GM19240 (cell line): ENCODE measurements at regions not wholly inside any gene's neighbourhood (a gene's known extent, or its start where the extent isn't known, plus 50 kb on each side); places are given as distances from the start of the nearest gene placed in this dataset.

Experiments used
- DNase-seq: peaks from one replicate; pipeline ENCODE4 v3.0.0; 2011; ENCODE audit warnings: low spot score; ENCODE audit not compliant: insufficient read length

DNA sequence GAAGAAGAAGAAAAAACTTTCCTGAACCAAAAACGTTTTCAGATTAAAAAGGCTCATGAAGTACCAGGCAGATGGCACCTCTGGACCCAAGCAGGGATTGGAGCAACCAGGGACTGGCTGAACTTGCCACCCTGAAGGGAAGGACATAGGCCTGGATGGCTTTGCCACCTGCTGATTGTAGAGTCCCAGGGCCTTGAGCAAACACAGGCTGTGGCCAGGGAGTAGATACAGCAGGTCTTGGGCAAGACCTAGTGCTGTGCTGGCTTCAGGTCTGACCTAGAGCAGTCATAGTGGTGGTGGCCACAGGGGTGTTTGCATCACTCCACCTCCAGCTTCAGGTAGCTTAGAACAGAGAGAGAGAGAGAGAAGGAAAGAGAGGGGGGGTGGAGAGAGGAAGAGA, 176.7 kb upstream of the FOXN2 start:
- no peak for DNase-seq

DNA sequence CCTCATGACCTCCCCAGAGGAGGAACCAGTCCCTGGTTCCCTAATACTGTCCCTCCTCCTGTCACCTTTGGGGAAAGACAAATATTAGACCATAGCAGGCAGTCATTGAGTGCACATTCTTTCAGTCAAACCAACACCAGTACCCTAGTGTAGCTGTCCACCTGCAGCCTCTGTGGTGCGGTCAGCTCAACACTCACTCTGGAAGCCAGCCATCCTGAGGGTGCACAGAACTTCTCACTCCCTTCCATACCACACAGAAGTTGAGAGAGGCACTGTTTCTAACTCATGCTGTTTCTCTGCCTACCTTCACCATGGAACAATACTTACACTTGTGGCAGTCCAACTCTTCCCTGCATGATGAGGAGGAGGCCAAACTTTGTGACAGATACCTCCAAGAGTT, 175.6 kb upstream of the FOXN2 start:
- DNase-seq = no peak

DNA sequence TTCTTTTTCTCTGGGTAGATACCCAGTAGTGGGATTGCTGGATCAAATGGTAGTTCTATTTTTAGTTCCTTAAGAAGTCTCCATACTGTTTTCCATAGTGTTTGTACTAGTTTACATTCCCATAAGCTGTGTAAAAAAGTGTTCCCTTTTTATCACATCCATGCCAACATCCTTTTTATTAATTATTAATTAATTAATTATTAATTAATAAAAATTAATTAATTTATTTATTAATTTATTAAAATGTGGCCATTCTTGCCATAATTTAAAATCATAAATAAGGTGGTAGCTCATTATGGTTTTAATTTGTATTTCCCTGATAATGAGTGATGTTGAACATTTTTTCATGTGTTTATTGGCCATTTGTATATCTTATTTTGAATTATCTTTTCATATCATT, 173.9 kb upstream of the FOXN2 start:
- no peak for DNase-seq

DNA sequence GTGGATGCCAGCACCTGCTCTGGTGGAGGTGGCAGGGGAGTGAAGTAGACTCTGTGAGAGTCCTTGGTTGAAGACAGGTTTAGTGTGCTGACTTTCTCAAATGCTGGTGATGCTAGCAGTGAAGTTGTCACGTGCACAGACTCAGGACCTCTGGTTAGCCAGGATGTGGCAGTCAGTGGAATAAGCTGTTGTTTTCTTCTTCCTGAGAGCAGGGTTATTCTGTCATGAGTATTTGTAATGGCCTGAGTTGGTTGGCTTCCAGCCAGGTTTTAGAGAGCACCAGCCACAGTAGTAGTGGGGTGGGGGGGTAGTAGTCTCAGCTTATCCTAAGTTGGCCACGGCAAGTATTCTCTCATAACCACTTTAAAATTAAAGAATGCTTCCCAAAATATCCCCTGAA, 169.7 kb upstream of the FOXN2 start:
- no peak for DNase-seq

DNA sequence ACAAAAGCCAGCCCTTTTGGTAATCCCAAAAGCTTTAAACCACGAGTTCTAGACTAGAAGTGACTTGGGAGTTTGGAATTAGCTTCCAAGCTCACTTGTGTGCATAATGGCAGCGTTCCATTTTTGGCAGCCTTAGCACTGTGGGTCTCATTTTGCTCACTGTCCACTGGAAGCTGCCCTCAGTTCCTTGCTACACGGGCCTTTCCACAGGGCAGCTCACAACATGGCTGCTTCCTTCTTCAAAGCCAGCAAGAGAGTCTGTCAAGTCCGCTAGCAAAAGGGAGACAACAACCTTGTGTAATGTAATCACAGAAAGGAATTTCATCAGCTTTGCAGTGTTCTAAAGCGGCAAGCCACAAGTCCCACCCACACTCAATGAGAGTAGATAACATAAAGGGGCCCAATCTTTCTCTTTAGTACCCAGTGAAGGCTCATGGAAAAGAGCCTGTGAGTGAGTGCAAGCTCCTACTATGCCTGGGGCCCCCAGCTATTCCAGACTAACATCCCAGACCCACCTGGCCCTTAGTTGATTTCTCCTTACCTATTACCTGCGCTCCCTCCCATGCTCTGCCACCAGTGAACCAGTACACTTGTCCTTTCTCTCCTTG, 168.5 kb upstream of the FOXN2 start:
- no peak for DNase-seq

DNA sequence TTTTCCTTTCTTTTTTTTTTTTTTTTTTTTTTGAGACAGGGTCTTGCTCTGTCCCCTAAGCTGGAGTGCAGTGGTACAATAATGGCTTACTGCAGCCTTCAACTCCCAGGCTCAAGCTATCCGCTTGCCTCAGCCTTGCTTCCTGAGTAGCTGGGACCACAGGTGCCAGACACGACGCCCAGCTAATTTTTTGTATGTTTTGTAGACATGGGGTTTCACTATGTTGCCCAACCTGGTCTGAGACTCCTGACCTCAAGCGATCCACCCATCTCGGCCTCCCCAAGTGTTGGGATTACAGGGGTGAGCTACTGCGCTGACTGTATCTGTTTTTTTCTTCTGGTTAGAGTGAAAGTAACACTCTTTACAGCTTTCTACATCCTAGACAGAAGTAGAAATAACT, 167.9 kb upstream of the FOXN2 start:
- DNase-seq = no peak

DNA sequence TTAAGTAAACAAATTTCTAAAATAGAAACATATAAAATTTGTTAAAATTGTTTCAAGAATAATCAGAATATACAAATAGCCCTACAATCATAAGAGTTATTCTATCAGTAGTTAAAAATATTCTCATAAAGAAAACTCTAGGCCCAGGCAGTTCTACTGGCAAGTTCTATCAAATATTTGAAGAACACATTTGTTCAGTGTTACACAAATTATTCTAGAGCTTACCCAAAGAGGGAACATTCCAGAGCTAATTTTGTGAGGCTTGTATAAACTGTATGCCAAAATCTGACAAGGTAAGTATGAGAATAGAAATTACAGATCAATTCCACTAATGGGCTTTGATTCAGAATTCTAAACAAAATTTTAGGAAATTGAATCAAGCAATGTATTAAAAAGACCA, 166.8 kb upstream of the FOXN2 start:
- DNase-seq = no peak

DNA sequence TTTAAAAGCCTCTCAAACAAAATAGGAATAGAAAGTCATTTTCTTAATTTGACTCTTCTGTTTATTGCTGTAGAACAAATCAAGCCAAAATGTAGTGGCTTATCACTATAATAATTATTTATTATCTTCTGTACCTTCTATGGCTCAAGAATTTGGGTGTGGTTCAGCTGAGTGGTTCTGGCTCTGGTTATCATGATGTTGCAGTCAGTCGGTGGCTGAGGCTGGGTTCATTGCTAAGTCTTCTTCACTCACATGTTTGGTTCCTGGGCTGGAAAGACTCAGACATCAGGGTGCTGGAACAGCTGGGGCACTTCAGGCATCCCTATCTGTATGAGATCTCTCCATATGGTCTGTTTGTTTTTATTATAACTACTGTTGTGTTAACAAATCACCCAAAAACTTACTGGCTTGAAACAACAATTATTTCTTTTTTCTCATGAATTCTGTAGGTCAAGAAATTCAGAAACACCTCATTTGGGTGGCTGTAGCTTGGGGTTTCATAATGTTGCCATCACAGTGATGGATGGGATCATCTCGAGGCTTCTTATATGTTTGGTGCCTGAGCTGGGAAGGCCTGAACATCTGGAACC, 165.5 kb upstream of the FOXN2 start:
- DNase-seq = no peak

DNA sequence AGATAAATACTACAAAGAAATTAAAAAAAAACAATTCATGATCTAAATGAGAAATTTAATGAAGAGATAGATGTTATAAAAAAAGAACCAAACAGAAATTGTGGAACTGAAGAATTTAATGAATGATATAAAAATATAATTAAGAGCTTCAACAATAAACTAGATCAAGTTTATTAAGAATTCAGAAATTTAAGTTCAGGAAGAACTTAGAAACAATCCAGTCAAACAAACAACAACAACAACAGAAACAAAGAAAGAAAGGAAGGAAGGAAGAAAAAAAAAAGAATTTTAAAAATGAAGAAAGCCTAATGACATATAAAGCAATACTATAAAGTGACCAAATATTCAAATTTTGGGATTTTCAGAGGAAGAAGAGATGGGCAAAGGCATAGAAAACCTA, 157.3 kb upstream of the FOXN2 start:
- DNase-seq = no peak

DNA sequence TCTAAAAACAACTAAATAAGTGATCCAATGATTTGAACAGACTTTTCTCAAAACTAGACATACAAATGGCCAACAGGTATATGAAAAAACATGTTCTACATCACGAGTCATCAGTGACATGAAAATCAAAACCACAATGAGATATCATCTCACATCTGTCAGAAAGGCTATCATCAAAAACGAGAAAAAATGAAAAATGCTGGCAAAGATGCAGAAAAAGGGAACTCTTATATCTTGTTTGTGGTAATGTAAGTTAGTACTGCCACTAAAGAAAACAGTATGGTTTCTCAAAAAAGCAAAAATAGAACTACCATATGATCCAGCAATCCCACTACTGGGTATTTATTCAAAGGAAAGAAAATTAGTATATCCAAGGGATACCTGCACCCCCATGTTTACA, 152.9 kb upstream of the FOXN2 start:
- no peak for DNase-seq

DNA sequence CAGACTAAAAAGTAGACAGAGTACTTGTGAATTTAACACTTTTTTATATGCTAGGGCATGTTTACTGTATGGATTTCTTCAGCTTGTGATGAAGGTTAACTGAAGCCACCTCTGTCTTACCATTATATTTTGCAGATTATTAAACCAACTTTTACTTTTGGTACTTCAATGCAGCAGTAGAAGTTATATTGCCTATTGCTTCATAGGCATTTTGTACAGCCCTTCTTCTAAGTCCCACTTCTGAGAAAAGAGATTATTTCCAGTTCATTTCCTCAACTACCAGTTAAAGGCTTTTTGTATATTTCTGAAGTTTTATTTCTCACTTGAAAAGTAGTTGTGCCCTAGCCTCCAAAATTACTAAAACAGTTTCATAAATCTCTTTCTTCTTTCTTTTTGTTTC, 151.7 kb upstream of the FOXN2 start:
- DNase-seq = no peak

DNA sequence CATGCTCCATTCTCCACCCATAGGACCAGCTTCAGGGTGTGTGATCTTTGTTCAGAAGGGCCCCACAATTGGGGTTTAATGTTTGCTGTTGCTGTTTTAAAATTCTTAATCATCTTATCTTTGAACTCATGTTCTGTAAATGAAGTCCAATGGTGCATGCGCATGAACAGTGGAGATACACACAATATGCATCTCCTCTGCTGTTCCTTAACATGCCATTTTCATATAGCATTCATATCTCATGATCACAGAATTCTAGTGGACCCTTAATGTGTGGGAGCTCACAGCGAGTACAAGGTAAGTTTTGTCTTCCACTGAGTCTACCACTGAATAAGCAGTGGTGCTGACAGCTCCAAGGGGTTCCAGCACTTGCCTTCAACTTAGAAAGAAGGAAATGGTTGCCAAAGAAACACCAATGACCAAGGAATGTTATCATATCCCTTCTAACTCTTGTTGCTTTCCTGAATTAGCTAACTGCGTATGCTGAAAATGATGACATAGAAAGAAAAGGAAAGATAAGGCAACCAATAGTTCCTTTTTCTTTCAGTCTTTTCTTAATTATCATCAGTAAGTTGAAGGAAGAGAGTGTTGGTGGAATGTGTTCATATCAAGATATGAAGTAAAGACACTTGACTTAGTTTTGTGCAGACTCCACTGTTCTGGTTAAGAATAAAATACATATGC, 149.3 kb upstream of the FOXN2 start:
- no peak for DNase-seq

DNA sequence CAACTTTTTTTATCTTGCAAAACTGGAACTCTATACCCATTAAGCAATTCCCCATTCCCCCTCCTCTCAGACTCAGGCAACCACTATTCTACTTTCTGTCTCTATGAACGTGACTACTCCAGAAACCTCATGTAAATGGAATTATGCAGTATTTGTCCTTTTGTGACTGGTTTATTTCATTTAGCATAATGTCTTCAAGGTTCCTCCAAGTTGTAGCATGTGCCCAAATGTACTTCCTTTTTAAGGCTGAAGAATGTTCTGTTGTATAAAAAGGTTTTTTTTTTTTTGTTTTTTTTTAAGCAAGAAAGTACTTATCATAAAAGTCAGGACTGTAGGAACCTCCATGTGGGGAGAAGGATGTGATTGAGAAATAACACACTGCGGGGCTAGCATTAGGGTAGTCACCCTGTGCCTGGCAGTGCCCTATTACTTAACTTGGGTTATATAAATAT, 145.3 kb upstream of the FOXN2 start:
- no peak for DNase-seq

DNA sequence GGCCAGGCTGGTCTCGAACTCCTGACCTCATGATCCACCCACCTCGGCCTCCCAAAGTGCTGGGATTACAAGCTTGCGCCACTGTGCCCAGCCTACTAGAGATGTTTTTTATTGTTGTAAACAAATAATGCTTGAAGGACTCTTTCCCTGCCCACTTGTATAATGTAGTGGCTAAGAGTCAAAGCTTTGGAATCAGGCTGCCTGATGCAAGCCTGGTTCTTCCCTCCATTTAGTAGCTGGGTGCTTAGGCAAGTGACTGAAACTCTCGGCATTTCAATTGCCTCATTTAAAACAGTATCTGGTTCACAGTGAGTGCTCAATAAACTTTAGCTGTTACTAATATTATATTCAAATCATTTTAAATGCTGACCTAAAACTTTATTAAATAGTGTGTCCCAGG, 144.2 kb upstream of the FOXN2 start:
- no peak for DNase-seq

DNA sequence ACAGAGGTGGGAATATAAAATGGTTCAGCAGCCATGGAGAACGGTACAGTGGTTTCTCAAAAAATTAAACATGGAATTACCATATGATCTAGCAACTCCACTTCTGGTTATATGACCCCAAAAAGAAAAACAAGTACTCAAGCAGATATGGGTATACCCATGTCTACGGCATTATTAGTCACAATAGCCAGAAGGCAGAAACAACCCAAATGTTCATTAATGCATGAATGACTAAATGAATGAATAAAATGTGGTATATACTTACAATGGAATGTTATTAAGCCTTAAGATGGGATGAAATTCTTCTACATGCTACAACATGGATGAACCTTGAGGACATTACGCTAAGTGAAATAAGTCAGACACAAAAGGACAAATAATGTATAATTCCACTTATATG, 141.3 kb upstream of the FOXN2 start:
- no peak for DNase-seq

DNA sequence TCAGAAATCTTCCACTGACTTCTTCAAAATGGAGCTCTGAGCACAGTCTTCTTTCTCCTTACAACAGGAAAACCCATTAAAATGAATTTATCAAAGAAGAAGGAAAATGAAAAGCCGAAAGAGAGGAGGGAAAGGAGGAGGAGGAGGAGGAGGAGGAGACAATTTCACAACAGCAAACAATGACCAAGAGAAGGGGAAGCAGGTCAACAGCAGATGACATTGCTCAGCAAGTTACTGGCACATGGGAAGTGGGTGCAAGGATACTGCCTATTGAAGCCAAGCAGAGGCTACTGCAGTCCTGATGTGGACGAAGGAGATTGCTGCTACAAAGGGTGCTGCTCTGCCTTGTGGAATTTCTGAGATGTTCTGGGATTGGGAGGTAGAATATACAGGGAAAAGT, 140.0 kb upstream of the FOXN2 start:
- DNase-seq = no peak

DNA sequence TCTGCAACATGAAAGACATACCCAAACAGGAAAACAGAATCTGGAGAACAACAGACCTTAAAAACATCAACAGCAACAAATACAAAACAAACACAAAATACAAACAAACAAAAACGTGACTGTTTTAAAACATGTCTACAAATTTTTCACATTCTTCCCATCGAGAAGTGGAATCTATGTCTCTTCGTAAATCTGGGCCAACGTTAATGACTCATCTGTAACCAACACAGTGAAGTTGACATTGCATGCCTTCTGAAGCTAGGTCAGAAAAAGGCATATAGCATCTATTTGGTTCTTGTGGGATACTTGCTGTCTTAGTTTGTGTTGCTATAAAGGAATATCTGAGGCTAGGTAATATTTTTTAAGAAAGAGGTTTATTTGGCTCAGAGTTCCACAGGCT, 139.2 kb upstream of the FOXN2 start:
- DNase-seq = no peak

DNA sequence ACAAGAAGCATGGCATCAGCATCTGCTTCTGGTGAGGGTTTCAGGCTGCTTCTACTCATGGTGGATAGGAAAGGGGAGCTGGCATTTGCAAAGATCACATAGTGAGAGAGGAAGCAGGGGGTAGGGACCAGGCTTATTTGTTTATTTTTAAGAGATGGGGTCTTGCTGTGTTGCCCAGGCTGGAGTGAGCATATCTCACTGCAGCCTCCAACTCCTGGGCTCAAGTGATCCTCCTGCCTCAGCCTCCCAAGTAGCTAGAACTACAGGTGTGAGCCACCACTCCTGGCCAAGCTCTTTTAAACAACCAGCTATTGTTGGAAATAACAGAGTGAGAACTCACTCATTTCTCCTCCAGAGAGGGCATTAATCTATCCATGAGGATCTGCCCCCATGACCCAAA, 138.8 kb upstream of the FOXN2 start:
- no peak for DNase-seq

DNA sequence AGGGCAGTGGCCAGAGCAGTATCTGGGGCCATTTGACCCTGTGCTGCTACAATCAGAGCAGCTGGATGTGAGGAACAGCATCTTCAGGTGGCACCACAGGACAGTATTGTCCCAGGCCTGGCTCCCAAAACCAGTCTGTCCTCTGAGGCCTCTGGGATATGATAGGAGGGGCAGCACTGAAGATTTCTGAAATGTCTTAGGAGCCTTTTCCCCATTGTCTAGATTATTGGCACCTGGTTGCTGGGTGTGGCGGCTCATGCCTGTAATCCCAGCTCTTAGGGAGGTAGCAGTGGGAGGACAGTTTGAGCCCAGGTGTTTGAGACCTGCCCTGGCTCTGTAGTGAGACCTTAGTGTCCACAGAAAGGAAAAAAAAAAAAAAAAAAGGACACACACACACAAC, 137.6 kb upstream of the FOXN2 start:
- no peak for DNase-seq

DNA sequence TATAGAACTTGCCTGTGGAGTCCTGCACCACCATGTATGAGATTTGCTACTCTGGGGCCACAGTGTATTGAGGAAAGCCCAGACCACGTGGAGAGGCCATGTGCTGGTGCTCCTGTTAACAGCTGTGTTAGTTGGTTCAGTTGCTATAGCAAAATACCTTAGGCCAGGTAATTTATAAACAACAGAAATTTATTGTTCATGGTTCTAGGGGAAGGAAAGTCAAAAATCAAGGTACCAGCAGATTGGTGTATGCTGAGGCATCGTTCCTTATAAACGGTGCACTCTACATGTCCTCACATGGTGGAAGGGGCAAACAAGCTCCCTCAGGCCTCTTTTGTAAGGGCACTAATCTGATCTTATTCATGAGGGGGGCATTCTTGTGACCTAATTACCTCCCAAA, 135.9 kb upstream of the FOXN2 start:
- no peak for DNase-seq

DNA sequence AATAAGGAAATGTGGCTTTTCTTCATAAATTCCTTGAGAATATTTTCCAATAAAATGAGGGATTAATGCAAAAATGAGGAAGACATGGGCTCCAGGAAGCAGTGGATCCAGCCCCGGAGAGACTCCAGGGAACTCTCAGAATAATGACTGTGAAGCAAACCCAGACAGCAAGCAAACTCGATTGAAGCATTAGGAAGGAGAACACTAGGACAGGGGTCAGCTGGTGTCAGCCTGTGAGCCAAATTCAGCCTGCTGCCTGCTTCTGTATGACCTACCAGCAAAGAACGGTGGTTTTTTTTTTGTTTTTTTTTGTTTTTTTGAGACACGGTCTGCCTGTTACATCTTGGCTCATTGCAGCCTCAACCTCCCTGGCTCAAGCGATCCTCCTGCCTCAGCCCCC, 133.9 kb upstream of the FOXN2 start:
- no peak for DNase-seq

DNA sequence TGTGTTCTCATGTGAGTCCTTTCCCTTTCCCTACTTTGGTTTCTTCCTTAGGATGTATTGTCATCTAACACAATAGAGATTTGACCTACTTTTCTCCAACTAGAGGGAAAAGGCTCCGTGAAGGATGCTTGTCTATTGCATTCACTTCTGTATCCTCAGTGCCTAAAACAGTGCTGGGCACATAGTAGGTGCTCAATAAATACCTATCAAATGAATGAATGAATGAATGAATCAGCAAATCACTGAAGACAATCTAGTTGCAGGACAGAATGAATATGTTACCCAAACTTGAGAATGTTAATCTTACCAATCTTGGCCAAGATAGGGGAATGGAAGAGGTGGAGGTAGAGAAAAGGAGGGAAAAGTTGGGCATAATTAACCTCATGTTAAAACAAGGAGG, 131.2 kb upstream of the FOXN2 start:
- no peak for DNase-seq

DNA sequence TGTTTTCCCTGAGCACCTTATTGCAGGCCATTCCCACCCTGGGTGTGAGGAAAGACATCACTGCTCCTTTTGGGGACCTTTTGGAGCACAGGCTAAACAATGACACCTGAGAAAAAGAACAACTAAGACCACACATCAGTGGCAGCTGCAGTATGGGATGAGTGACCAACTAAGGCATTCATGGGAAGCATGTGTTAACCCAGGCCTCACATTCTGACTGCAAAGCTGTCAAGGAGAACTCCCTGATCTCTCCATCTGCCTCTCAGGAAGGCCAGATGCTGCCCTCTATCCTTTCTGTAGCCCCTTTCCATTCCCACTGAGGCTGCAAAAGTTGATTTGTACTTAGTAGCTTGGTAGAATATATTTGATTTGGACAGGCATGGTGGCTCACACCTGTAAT, 130.5 kb upstream of the FOXN2 start:
- DNase-seq = no peak
